ENCODE measurements at regions not wholly inside any gene's neighbourhood (a gene's known extent, or its start where the extent isn't known, plus 50 kb on each side); places are given as distances from the start of the nearest gene placed in this dataset.

DNA sequence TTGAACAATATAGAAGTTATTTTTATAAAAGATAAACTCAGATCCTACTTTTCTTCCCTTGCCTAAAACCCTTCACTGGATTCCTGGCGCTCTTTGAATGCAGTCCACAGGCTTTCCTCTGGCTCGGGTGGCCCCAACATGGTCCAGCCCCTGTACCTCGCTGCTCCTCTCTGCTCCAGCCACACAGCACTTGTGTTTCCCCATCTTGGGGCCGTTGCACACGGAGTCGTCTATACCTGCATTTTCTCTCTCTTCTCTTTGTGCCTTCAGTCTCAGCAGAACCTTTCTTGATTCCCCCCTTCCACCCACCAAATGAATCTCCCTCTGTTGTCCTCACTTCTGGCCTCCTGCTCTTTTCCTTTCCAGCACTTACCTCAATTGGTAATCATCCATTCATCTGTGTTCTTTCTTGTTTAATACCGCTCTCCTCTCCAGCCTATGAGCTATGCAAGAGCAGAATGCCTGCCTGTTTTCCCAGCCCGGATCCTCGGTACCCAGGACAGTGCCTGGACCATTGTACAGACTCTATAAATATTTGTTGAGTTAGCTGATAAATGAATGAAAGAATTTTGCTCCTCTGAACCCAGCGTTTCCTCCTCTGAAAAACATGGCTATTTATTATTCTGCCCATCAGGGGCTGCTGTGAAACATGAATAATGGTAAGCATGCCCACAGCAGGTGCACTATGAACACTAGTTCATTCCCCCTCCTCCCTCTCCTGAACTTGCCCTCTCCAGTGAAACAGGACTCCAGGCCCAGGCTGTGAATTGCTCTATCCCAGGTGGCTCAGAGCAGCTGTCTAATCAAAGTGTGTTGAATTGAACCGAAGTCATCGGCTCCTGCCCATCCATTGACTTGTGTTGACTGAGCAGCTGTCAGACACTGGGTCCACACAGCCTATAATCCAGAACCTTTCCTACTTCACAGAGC lies 266.9 kb downstream of the PTPRU start:
- TF ChIP-seq, protein P1, sequence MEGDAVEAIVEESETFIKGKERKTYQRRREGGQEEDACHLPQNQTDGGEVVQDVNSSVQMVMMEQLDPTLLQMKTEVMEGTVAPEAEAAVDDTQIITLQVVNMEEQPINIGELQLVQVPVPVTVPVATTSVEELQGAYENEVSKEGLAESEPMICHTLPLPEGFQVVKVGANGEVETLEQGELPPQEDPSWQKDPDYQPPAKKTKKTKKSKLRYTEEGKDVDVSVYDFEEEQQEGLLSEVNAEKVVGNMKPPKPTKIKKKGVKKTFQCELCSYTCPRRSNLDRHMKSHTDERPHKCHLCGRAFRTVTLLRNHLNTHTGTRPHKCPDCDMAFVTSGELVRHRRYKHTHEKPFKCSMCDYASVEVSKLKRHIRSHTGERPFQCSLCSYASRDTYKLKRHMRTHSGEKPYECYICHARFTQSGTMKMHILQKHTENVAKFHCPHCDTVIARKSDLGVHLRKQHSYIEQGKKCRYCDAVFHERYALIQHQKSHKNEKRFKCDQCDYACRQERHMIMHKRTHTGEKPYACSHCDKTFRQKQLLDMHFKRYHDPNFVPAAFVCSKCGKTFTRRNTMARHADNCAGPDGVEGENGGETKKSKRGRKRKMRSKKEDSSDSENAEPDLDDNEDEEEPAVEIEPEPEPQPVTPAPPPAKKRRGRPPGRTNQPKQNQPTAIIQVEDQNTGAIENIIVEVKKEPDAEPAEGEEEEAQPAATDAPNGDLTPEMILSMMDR (IDR thresholded peaks at IDR 0.05; ENCODE audit: low read depth, low read length, poor library complexity, severe bottlenecking) = no peak
- TF ChIP-seq EZH2phosphoT487 (IDR thresholded peaks at IDR 0.05; ENCODE audit: borderline replicate concordance, low read length) = no peak
